ENCODE measurements at regions not wholly inside any gene's neighbourhood (a gene's known extent, or its start where the extent isn't known, plus 50 kb on each side); places are given as distances from the start of the nearest gene placed in this dataset.

DNA sequence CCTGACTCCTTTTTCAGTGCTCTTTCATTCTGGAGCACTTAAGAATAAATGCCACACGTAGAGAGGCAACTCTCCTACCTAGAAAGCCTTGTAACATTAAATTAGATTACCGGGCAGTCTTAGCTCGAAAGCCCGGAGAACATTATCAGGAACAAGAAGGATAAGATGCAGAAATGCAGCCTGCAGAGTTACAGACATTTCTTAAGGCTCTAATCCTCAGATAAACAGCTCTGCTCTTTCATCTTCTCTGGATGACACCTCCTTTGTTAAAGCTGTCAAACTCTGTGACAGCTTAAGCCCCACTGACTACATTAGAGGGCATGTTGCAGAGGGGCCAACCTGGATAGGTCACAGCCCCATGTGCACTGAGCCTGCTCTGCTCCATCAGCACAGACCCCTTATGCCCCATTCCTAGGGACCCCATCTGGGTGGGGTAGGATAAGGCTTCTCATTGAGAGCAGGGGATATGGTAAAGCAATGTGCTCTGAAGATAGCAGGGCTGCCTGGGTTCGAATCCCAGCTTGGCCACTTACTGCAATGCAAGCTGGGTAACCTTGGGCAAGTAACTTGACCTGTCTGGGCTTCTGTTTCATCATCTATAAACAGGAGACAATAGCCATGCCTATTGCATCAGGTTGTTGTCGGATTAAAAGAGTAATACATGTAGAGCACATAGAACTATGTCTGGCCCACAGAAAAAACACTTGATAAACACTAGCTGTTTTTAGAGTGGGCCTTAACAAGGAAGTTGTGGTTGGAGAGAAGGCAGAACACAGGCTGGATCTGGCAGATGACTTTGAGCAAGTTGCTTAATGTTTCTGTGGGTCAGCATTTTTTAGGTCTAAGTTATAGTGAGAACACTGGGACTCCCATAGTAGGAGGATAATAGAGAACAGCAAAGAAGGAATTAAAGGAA lies 111.4 kb downstream of the THNSL2 start:
- peak; percentile 26 for DNase-seq

GRCh38 chr2:88269836-88270235 lies 99.7 kb downstream of the THNSL2 start:
- DNase-seq: no peak

GRCh38 chr2:88265352-88266303 lies 95.5 kb downstream of the THNSL2 start:
- DNase-seq: no peak

GRCh38 chr2:88263861-88264260 lies 93.7 kb downstream of the THNSL2 start:
- no peak for DNase-seq

DNA sequence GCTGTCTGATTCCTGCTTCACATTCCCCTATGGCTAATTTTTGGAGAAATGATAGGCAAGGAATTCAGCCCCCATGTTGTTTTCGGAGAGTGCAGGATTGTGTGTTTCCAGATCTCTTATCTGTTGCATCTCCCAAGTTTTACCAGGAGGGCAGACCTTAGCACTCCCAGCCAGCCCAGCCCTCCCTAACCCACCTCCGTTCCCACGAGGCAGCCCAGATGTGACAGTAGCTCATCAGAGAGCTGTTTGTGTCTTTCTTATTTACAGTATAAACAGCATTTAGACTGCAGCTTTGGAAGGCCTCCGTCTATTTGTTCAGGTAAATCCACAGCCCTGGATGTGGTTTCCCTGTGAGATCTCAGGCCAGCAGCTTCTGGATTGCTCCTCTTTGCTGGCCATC lies 91.6 kb downstream of the THNSL2 start:
- DNase-seq: no peak

DNA sequence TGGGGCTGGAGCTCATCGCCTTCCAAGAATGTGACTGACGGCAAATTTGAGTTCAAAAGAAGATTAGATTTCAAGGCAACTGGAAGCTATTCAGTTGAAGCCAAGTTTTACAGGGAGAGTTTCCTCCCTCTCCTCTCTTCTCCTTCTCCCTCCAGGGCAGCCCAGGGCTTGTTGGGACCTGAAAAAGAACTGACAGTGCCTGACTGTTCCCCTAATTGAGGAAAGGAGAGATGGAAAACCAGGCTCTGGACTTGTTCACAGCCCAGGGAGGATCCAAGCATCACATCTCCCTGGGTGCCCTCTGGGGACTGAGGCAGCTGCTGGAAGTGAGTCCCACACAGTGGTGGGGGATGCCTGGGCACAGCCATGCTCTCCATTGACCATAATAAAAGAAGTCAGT lies 88.1 kb downstream of the THNSL2 start:
- DNase-seq: no peak

DNA sequence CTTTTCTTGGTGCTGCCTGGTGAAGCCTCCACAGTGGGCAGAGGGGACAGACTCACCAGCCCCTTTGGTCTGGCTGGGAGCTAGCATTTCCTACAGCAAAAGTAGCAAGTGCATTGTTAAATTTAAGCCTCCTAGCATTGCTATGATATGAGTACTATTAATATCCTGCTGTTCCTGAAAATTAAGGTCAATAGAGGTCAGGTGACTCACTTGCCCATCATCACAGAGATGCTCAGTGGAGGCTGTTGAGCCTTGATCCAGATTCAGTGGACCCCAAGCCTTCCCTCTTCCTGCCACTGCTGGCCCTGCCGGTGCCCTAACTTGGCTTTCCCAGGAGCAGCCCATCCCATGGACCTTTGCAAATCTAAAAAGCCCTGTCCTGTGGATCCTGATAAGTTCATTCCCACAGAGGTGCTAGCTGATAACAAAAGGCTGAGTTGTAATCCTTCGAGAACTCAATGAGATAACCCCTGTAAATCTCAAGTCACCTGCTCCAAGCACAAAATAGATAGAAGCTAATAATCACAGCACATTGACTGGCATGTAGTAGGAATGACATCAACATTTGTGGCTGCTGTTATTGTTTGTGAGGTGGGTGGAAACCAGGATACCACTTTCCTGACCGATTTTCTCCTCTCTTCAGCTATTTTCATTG lies 84.4 kb downstream of the THNSL2 start:
- no peak for DNase-seq

- DNase-seq: no peak
These were observed 83.9 kb downstream of the THNSL2 start for GRCh38 chr2:88253997-88254396.

GRCh38 chr2:88253375-88253774 lies 83.2 kb downstream of the THNSL2 start:
- no peak for DNase-seq

DNA sequence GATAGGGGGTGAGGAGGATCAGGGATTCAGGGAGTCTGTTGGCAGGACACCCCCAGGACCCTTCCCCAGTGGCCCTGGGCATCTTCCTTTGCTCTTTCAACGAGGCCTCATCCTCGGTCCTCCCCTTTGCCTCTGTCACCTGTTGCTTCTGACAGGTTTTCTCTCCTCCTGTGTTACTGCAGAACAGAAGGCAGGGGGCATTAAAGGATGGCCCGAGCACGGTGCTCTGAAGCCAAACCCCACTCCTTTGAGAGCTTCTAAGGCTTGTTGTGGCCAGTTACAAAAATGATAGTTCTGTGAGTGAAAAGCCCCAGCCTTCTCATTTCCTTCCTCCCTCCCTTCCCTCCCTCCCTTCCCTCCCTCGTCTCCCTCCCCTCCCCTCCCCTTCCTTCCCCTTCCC lies 82.5 kb downstream of the THNSL2 start:
- no peak for DNase-seq

- no peak for DNase-seq
These were observed 82.0 kb downstream of the THNSL2 start for GRCh38 chr2:88252111-88252510.

- no peak for DNase-seq
These were observed 80.3 kb downstream of the THNSL2 start for GRCh38 chr2:88250404-88250803.

- DNase-seq: no peak
These were observed 78.2 kb downstream of the THNSL2 start for GRCh38 chr2:88248280-88248828.

GRCh38 chr2:88247531-88247930 lies 77.4 kb downstream of the THNSL2 start:
- DNase-seq: no peak

- no peak for DNase-seq
These were observed 75.0 kb downstream of the THNSL2 start for GRCh38 chr2:88245109-88245508.

- DNase-seq: no peak
These were observed 69.6 kb downstream of the THNSL2 start for GRCh38 chr2:88239781-88240180.

GRCh38 chr2:88236666-88237065 lies 66.5 kb downstream of the THNSL2 start:
- DNase-seq: no peak
